ENCODE measurements at regions not wholly inside any gene's neighbourhood (a gene's known extent, or its start where the extent isn't known, plus 50 kb on each side); places are given as distances from the start of the nearest gene placed in this dataset.

- POLR2A ChIA-PET = no interaction called here
- no TSS peak for BruUV-seq (replicated peaks)
- no peaks in the 10 kb centered on the region for H3K9me3 ChIP-seq (ENCODE audit: low read length)
- CTCF ChIA-PET (ENCODE audit: unreplicated experiment) = no interaction called here
- no peak overlapping the region for H2AFZ ChIP-seq (ENCODE audit: low read length)
- no peaks in the 10 kb centered on the region for H3K79me2 ChIP-seq (ENCODE audit: insufficient read depth, low read depth, low read length)
- H3K9me2 ChIP-seq (ENCODE audit: insufficient read depth, low read length) = no peaks in the 10 kb centered on the region
- H3K36me3 ChIP-seq (ENCODE audit: insufficient read depth, low read length) = no peaks in the 10 kb centered on the region
- no peak overlapping the region for H3K4me2 ChIP-seq (ENCODE audit: low read length)
- H4K20me1 ChIP-seq (ENCODE audit: insufficient read depth, low read length) = no peaks in the 10 kb centered on the region
- TF ChIP-seq EZH2phosphoT487 (IDR thresholded peaks at IDR 0.05; ENCODE audit: borderline replicate concordance, low read depth, low read length) (no peak), CTCF (conservative IDR thresholded peaks at IDR 0.05; ENCODE audit: low read length) (no peak)
- intact Hi-C loops (cut with micrococcal nuclease; ENCODE audit: unreplicated experiment) = no loop called here
- H3K27ac ChIP-seq (ENCODE audit: low read depth, low read length, poor library complexity, severe bottlenecking) = no peak overlapping the region
- DNase-seq (ENCODE audit: low spot score) = no peak
- no peak overlapping the region for H3K4me3 ChIP-seq (ENCODE audit: low read depth, low read length, poor library complexity, severe bottlenecking)
- H3K4me1 ChIP-seq (ENCODE audit: insufficient read depth, low read length, poor library complexity, severe bottlenecking) = no peaks in the 10 kb centered on the region
Observed at GRCh38 chr15:97012986-97013385, 682.5 kb downstream of the NR2F2 start.

- no peaks in the 10 kb centered on the region for H4K20me1 ChIP-seq (ENCODE audit: insufficient read depth, low read length)
- H3K4me1 ChIP-seq (ENCODE audit: insufficient read depth, low read length, poor library complexity, severe bottlenecking) = no peaks in the 10 kb centered on the region
- no peak for DNase-seq (ENCODE audit: low spot score)
- H3K9me3 ChIP-seq (ENCODE audit: low read length) = no peaks in the 10 kb centered on the region
- CTCF ChIA-PET (ENCODE audit: unreplicated experiment) = no interaction called here
- intact Hi-C loops (cut with micrococcal nuclease; ENCODE audit: unreplicated experiment) = no loop called here
- H3K79me2 ChIP-seq (ENCODE audit: insufficient read depth, low read depth, low read length) = no peaks in the 10 kb centered on the region
- no peaks in the 10 kb centered on the region for H3K9me2 ChIP-seq (ENCODE audit: insufficient read depth, low read length)
- no peak overlapping the region for H3K4me2 ChIP-seq (ENCODE audit: low read length)
- BruUV-seq (replicated peaks) = no TSS peak
- no peaks in the 10 kb centered on the region for H3K36me3 ChIP-seq (ENCODE audit: insufficient read depth, low read length)
- POLR2A ChIA-PET = no interaction called here
- TF ChIP-seq CTCF (conservative IDR thresholded peaks at IDR 0.05; ENCODE audit: low read length) = no peak
- TF ChIP-seq EZH2phosphoT487 (IDR thresholded peaks at IDR 0.05; ENCODE audit: borderline replicate concordance, low read depth, low read length) = no peak
- H3K4me3 ChIP-seq (ENCODE audit: low read depth, low read length, poor library complexity, severe bottlenecking) = no peak overlapping the region
- H2AFZ ChIP-seq (ENCODE audit: low read length) = no peak overlapping the region
- H3K27ac ChIP-seq (ENCODE audit: low read depth, low read length, poor library complexity, severe bottlenecking) = no peak overlapping the region
Observed at GRCh38 chr15:97013491-97013890, 683.0 kb downstream of the NR2F2 start.

GRCh38 chr15:97014001-97014400 is 683.5 kb downstream of the NR2F2 start:
- no TSS peak for BruUV-seq (replicated peaks)
- Histone ChIP-seq H2AFZ (ENCODE audit: low read length) (no peak overlapping the region), H3K4me1 (ENCODE audit: insufficient read depth, low read length, poor library complexity, severe bottlenecking) (no peaks in the 10 kb centered on the region), H3K9me2 (ENCODE audit: insufficient read depth, low read length) (no peaks in the 10 kb centered on the region), H3K9me3 (ENCODE audit: low read length) (no peaks in the 10 kb centered on the region), H3K27ac (ENCODE audit: low read depth, low read length, poor library complexity, severe bottlenecking) (no peak overlapping the region), H3K79me2 (ENCODE audit: insufficient read depth, low read depth, low read length) (no peaks in the 10 kb centered on the region), H3K36me3 (ENCODE audit: insufficient read depth, low read length) (no peaks in the 10 kb centered on the region), H3K4me3 (ENCODE audit: low read depth, low read length, poor library complexity, severe bottlenecking) (no peak overlapping the region), H4K20me1 (ENCODE audit: insufficient read depth, low read length) (no peaks in the 10 kb centered on the region), H3K4me2 (ENCODE audit: low read length) (no peak overlapping the region)
- TF ChIP-seq CTCF (conservative IDR thresholded peaks at IDR 0.05; ENCODE audit: low read length) (no peak), EZH2phosphoT487 (IDR thresholded peaks at IDR 0.05; ENCODE audit: borderline replicate concordance, low read depth, low read length) (no peak)
- DNase-seq (ENCODE audit: low spot score) = no peak
- CTCF ChIA-PET (ENCODE audit: unreplicated experiment) = no interaction called here
- intact Hi-C loops (cut with micrococcal nuclease; ENCODE audit: unreplicated experiment) = no loop called here
- POLR2A ChIA-PET = no interaction called here
